Upper lobe of left lung (tissue), 6 donors: ENCODE measurements at regions not wholly inside any gene's neighbourhood (a gene's known extent, or its start where the extent isn't known, plus 50 kb on each side); places are given as distances from the start of the nearest gene placed in this dataset.

Experiments
- ATAC-seq, 2 donors: fragments of 200-7000 bp; cut with Tn5 transposase; one replicate each; pipeline ENCODE4 v1.9.1; 2022; ENCODE audit warnings: mild to moderate bottlenecking in 2 of 2, moderate library complexity in 2 of 2; ENCODE audit not compliant: low FRiP score in 2 of 2
- DNase-seq, 2 donors: peaks; one replicate each; pipeline ENCODE4 v3.0.0-alpha.2; 2019 to 2020
- H3K27ac ChIP-seq, 4 donors: fragments of 200-600 bp; sonication (generic); one replicate each; pipeline ENCODE4 v1.5.1; 2016 to 2019
- H3K27me3 ChIP-seq, 4 donors: fragments of 200-600 bp; sonication (generic); one replicate each; pipeline ENCODE4 v1.5.1; 2017 to 2019
- H3K36me3 ChIP-seq, 4 donors: fragments of 200-600 bp; sonication (generic); one replicate each; pipeline ENCODE4 v1.5.1; 2016 to 2019
- H3K4me1 ChIP-seq, 4 donors: fragments of 200-600 bp; sonication (generic); one replicate each; pipeline ENCODE4 v1.5.1; 2018 to 2019
- H3K4me3 ChIP-seq, 4 donors: fragments of 200-600 bp; sonication (generic); one replicate each; pipeline ENCODE4 v1.5.1; 2017 to 2019; ENCODE audit warnings: mild to moderate bottlenecking in 2 of 4, moderate library complexity in 1 of 4
- H3K9me3 ChIP-seq, 4 donors: fragments of 200-600 bp; sonication (generic); one replicate each; pipeline ENCODE4 v1.5.1; 2018 to 2019
- CTCF ChIP-seq, 6 experiments: fragments of 450-650 bp in 4 of 6; fragments of 200-600 bp in 2 of 6; sonication (generic) in 2 of 6; IDR thresholded peaks; one replicate each; pipeline ENCODE4 v1.5.1; 2016 to 2019; ENCODE audit warnings: antibody characterized with exemption in 6 of 6
- EP300 ChIP-seq, 4 donors: sonication (generic); formaldehyde crosslinking; IDR thresholded peaks; one replicate each; pipeline ENCODE4 v1.5.1; 2017; ENCODE audit warnings: antibody characterized with exemption in 4 of 4, control low read depth in 2 of 4
- POLR2A ChIP-seq, 4 donors: fragments of 450-650 bp; IDR thresholded peaks; one replicate each; pipeline ENCODE4 v1.5.1; 2016 to 2017; ENCODE audit warnings: antibody characterized with exemption in 4 of 4, mild to moderate bottlenecking in 2 of 4
- POLR2AphosphoS5 ChIP-seq, 2 donors: sonication (generic); formaldehyde crosslinking; IDR thresholded peaks; one replicate each; pipeline ENCODE4 v1.5.1; 2017; ENCODE audit warnings: antibody characterized with exemption in 2 of 2
- WGBS, 2 donors: methylation state at CpG; one replicate each; pipeline ENCODE4 v1.1.5; 2017 to 2018; 5-methylcytosine and 5-hydroxymethylcytosine counted together
- donor health status: DM: no; HTN: no; CAD: no; lungs with moderate emphysema.
- donor health status: DM: no; HTN: yes; CAD: no; lungs with severe emphysema.

GRCh38 chr5:175810457-175810856 lies 60.9 kb upstream of the CPLX2 start:
- ATAC-seq (no peak), DNase-seq (no peak)
- no peaks in the 10 kb centered on the region for H3K4me1 ChIP-seq
- no peaks in the 10 kb centered on the region for H3K36me3 ChIP-seq
- H3K27me3 ChIP-seq, result no peaks in the 10 kb centered on the region
- WGBS, 2 donors, result 71 to 84% methylated on average over 2 of the region's 2 CpGs
- H3K4me3 ChIP-seq, result no peak overlapping the region
- H3K27ac ChIP-seq, result no peak overlapping the region
- H3K9me3 ChIP-seq, result no peaks in the 10 kb centered on the region
- TF ChIP-seq CTCF (IDR thresholded peaks at IDR 0.05) (no peak), POLR2AphosphoS5 (IDR thresholded peaks at IDR 0.05) (no peak), POLR2A (IDR thresholded peaks at IDR 0.05) (no peak), EP300 (IDR thresholded peaks at IDR 0.05) (no peak)

GRCh38 chr5:175811589-175811988 lies 59.8 kb upstream of the CPLX2 start:
- no peak for DNase-seq
- Histone ChIP-seq H3K27ac (no peak overlapping the region), H3K36me3 (no peaks in the 10 kb centered on the region), H3K4me1 (no peaks in the 10 kb centered on the region), H3K27me3 (no peaks in the 10 kb centered on the region), H3K9me3 (no peaks in the 10 kb centered on the region), H3K4me3 (no peak overlapping the region)
- WGBS, 2 donors, result 80 to 85% methylated on average over 2 of the region's 2 CpGs
- no peak for ATAC-seq
- TF ChIP-seq POLR2AphosphoS5 (IDR thresholded peaks at IDR 0.05), result no peak
- no peak for TF ChIP-seq POLR2A (IDR thresholded peaks at IDR 0.05)
- no peak for TF ChIP-seq EP300 (IDR thresholded peaks at IDR 0.05)
- TF ChIP-seq CTCF (IDR thresholded peaks at IDR 0.05), result no peak

- no peak for TF ChIP-seq POLR2A (IDR thresholded peaks at IDR 0.05)
- no peak for TF ChIP-seq EP300 (IDR thresholded peaks at IDR 0.05)
- TF ChIP-seq CTCF (IDR thresholded peaks at IDR 0.05), result no peak
- no peak for TF ChIP-seq POLR2AphosphoS5 (IDR thresholded peaks at IDR 0.05)
- no peaks in the 10 kb centered on the region for H3K27me3 ChIP-seq
- H3K27ac ChIP-seq, result no peak overlapping the region
- WGBS, 2 donors, result 62 to 63% methylated on average over 4 of the region's 4 CpGs
- ATAC-seq (no peak), DNase-seq (no peak)
- H3K4me3 ChIP-seq, result no peak overlapping the region
- H3K9me3 ChIP-seq, result no peaks in the 10 kb centered on the region
- no peaks in the 10 kb centered on the region for H3K4me1 ChIP-seq
- no peaks in the 10 kb centered on the region for H3K36me3 ChIP-seq
These were observed 57.3 kb upstream of the CPLX2 start for GRCh38 chr5:175813943-175814630.

- Histone ChIP-seq H3K27me3 (no peaks in the 10 kb centered on the region), H3K9me3 (no peaks in the 10 kb centered on the region), H3K27ac (no peak overlapping the region), H3K4me3 (no peak overlapping the region), H3K4me1 (no peaks in the 10 kb centered on the region), H3K36me3 (no peaks in the 10 kb centered on the region)
- WGBS, 2 donors, result 56 to 70% methylated on average over 7 to 10 of the region's 10 CpGs
- TF ChIP-seq EP300 (IDR thresholded peaks at IDR 0.05) (no peak), POLR2A (IDR thresholded peaks at IDR 0.05) (no peak), CTCF (IDR thresholded peaks at IDR 0.05) (no peak), POLR2AphosphoS5 (IDR thresholded peaks at IDR 0.05) (no peak)
- DNase-seq (no peak), ATAC-seq (no peak)
These were observed 56.7 kb upstream of the CPLX2 start for GRCh38 chr5:175814691-175815090.
